GM12878 (cell line): ENCODE measurements at regions not wholly inside any gene's neighbourhood (a gene's known extent, or its start where the extent isn't known, plus 50 kb on each side); places are given as distances from the start of the nearest gene placed in this dataset.

Experiments
- ATAC-seq: fragments of 200-7000 bp; cut with Tn5 transposase; 3 replicates; pipeline ENCODE4 v1.9.1; 2020; ENCODE audit warnings: mild to moderate bottlenecking, moderate library complexity
- BruUV-seq: library from RNA; stranded (reverse); fragments of 400-500 nt; replicated peaks from 2 replicates; lab custom pipeline; 2021; lab: Mats Ljungman, UMichigan
- CTCF ChIA-PET: fragments of 300-600 bp; sonication (Branson Sonifier 250); formaldehyde crosslinking; extraction: SDS; loops from one replicate; lab custom pipeline; 2021; ENCODE audit warnings: inconsistent platforms; lab: Yijun Ruan, JAX
- POLR2A ChIA-PET: fragments of 350-600 bp; formaldehyde crosslinking; extraction: SDS; loops from one replicate; lab custom pipeline; 2021; ENCODE audit warnings: inconsistent platforms; lab: Charles Lee
- RAD21 ChIA-PET: fragments of 300-600 bp; sonication (Branson Sonifier 250); formaldehyde crosslinking; loops from one replicate; lab custom pipeline; 2023; ENCODE audit warnings: antibody characterized with exemption; ENCODE audit not compliant: unreplicated experiment; lab: Charles Lee
- SMC1A ChIA-PET: fragments of 300-600 bp; sonication (Branson Sonifier 250); formaldehyde crosslinking; loops from one replicate; lab custom pipeline; 2023; ENCODE audit not compliant: unreplicated experiment, uncharacterized antibody; lab: Charles Lee
- DNase-seq: peaks from one replicate; pipeline ENCODE4 v3.0.0-alpha.2; 2011; ENCODE audit warnings: low read depth, low spot score
- FAIRE-seq: peaks from 3 replicates; lab custom pipeline; 2011; peaks lifted over from hg19 to GRCh38; lab: Jason Lieb, UNC
- H2AFZ ChIP-seq: 2 replicates; pipeline ENCODE4 v1.6.0; 2011; ENCODE audit warnings: low read depth, low read length, control low read depth; ENCODE audit not compliant: control insufficient read depth
- H3K27ac ChIP-seq: 2 replicates; pipeline ENCODE4 v1.5.1; 2011; ENCODE audit warnings: control low read depth; ENCODE audit not compliant: control insufficient read depth, insufficient read depth
- H3K27me3 ChIP-seq, 2 experiments: replicated peaks in 1 of 2; 2 replicates each; pipeline versions ENCODE4 v1.6.0 to v1.6.1; 2011; ENCODE audit warnings: low read length in 1 of 2; ENCODE audit not compliant: control insufficient read depth in 2 of 2, insufficient read depth in 2 of 2
- H3K36me3 ChIP-seq, 2 experiments: 2 replicates each; pipeline ENCODE4 v1.5.1; 2011; ENCODE audit warnings: low read length in 1 of 2; ENCODE audit not compliant: control insufficient read depth in 2 of 2, insufficient read depth in 2 of 2
- H3K4me1 ChIP-seq: 2 replicates; pipeline ENCODE4 v1.6.1; 2011; ENCODE audit warnings: mild to moderate bottlenecking, low read length, moderate library complexity, mixed read lengths; ENCODE audit not compliant: control insufficient read depth, insufficient read depth
- H3K4me2 ChIP-seq: 2 replicates; pipeline ENCODE4 v1.6.0; 2011; ENCODE audit warnings: control low read depth; ENCODE audit not compliant: control insufficient read depth, insufficient read depth
- H3K4me3 ChIP-seq: fragments of 200-600 bp; sonication (generic); 2 replicates; pipeline ENCODE4 v1.5.1; 2016
- H3K79me2 ChIP-seq: 2 replicates; pipeline ENCODE4 v1.6.0; 2011; ENCODE audit warnings: low read length; ENCODE audit not compliant: control insufficient read depth, insufficient read depth
- H3K9ac ChIP-seq: 2 replicates; pipeline ENCODE4 v1.8.0; 2011; ENCODE audit warnings: low read length, control low read depth, mixed read lengths; ENCODE audit not compliant: control insufficient read depth, insufficient read depth
- H3K9me3 ChIP-seq: replicated peaks from 3 replicates; pipeline ENCODE4 v1.5.1; 2011; ENCODE audit warnings: mild to moderate bottlenecking, low read length; ENCODE audit not compliant: control insufficient read depth, insufficient read depth
- H4K20me1 ChIP-seq: 2 replicates; pipeline ENCODE4 v1.6.0; 2011; ENCODE audit not compliant: control insufficient read depth, insufficient read depth
- IRF4 ChIP-seq: IDR thresholded peaks from 2 replicates; pipeline ENCODE4 v1.6.1; 2011; ENCODE audit warnings: low read depth, low read length
- SIN3A ChIP-seq: IDR thresholded peaks from 2 replicates; pipeline ENCODE4 v1.6.1; 2012; ENCODE audit warnings: low read depth, low read length, improper control_type of control experiment
- SUZ12 ChIP-seq: fragments of 200-600 bp; sonication (generic); IDR thresholded peaks from one replicate; pipeline ENCODE4 v1.6.1; 2018; ENCODE audit warnings: antibody characterized with exemption, mild to moderate bottlenecking; ENCODE audit not compliant: unreplicated experiment
- TBL1XR1 ChIP-seq: IDR thresholded peaks from 2 replicates; pipeline ENCODE4 v1.6.1; 2012; ENCODE audit warnings: low read depth, low read length, improper control_type of control experiment
- YY1 ChIP-seq: IDR thresholded peaks from 2 replicates; pipeline ENCODE4 v1.6.1; 2011; ENCODE audit warnings: low read depth, mild to moderate bottlenecking, low read length
- WGBS: methylation state at CpG from one replicate; pipeline ENCODE4 v1.1.6; 2016; ENCODE audit warnings: low lambda C conversion rate; ENCODE audit not compliant: insufficient replicate concordance, insufficient coverage; ENCODE audit errors: missing lambda C conversion rate; 5-methylcytosine and 5-hydroxymethylcytosine counted together
- in situ Hi-C: fragments of 300-500 bp; cut with MboI; formaldehyde crosslinking; loops from 9 replicates; pipeline ENCODE4 v1.14.3; 2018; ENCODE audit warnings: mixed read lengths
- intact Hi-C: fragments of 100-400 bp; cut with micrococcal nuclease; formaldehyde crosslinking; loops from one replicate; pipeline ENCODE4 v1.14.2; 2022; ENCODE audit not compliant: unreplicated experiment
- TF ChIP-seq, protein P1 (sequence below): fragments of 150-350 bp; IDR thresholded peaks from 2 replicates; pipeline ENCODE4 v1.6.1; 2014; ENCODE audit warnings: mild to moderate bottlenecking, low read depth, low read length

- H3K4me2 ChIP-seq = no peak overlapping the region
- DNase-seq (no peak), FAIRE-seq (no peak), ATAC-seq (peak; percentile 55)
- ChIA-PET RAD21 (interaction anchor here (1.2 to 1.4 kb wide), 5 partner anchors 52 to 267 kb away, joined by 3 to 6 read pairs (median 3); no protein-coding TSS in a partner anchor), CTCF (interaction anchor here (0.5 to 1.2 kb wide), 4 partner anchors 125 to 280 kb away, joined by 3 read pairs; no protein-coding TSS in a partner anchor), SMC1A (interaction anchor here (0.8 to 3.7 kb wide), 12 partner anchors 9 to 272 kb away, joined by 3 to 13 read pairs (median 3); no protein-coding TSS in a partner anchor), POLR2A (no interaction called here)
- no peaks in the 10 kb centered on the region for H3K9me3 ChIP-seq
- 52% methylated on average over 3 of the region's 3 CpGs for WGBS
- BruUV-seq = no TSS peak
- H2AFZ ChIP-seq = no peak overlapping the region
- no peak overlapping the region for H3K9ac ChIP-seq
- TF ChIP-seq IRF4 (no peak), YY1 (no peak), SUZ12 (no peak), SIN3A (no peak), TBL1XR1 (no peak)
- TF ChIP-seq, protein P1, sequence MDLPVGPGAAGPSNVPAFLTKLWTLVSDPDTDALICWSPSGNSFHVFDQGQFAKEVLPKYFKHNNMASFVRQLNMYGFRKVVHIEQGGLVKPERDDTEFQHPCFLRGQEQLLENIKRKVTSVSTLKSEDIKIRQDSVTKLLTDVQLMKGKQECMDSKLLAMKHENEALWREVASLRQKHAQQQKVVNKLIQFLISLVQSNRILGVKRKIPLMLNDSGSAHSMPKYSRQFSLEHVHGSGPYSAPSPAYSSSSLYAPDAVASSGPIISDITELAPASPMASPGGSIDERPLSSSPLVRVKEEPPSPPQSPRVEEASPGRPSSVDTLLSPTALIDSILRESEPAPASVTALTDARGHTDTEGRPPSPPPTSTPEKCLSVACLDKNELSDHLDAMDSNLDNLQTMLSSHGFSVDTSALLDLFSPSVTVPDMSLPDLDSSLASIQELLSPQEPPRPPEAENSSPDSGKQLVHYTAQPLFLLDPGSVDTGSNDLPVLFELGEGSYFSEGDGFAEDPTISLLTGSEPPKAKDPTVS = no peak
- in situ Hi-C loops = no loop called here
- H3K4me3 ChIP-seq = no peak overlapping the region
- H3K79me2 ChIP-seq = no peaks in the 10 kb centered on the region
- H3K27ac ChIP-seq = no peak overlapping the region
- H3K27me3 ChIP-seq = no peaks in the 10 kb centered on the region
- H4K20me1 ChIP-seq = no peaks in the 10 kb centered on the region
- no peaks in the 10 kb centered on the region for H3K4me1 ChIP-seq
- no peaks in the 10 kb centered on the region for H3K36me3 ChIP-seq
- intact Hi-C loops = no loop called here
Measured at GRCh38 chr12:75765170-75766059, 254.0 kb upstream of the KRR1 start.
